Keratinocyte (primary cell): ENCODE measurements at regions not wholly inside any gene's neighbourhood (a gene's known extent, or its start where the extent isn't known, plus 50 kb on each side); places are given as distances from the start of the nearest gene placed in this dataset.

Source experiments
- EZH2 ChIP-seq: IDR thresholded peaks from one replicate; pipeline ENCODE4 v1.6.1; 2012; ENCODE audit warnings: inconsistent platforms, mild to moderate bottlenecking, low read length, moderate library complexity
- TF ChIP-seq, protein P1 (sequence below), 3 experiments: IDR thresholded peaks in 1 of 3; conservative IDR thresholded peaks in 1 of 3; optimal IDR thresholded peaks in 1 of 3; 2 replicates in 2 of 3; 3 replicates in 1 of 3; pipeline versions ENCODE3 to v1.5.1; 2011; ENCODE audit warnings: low read length in 3 of 3, mild to moderate bottlenecking in 3 of 3, moderate library complexity in 2 of 3, control low read depth in 1 of 3, inconsistent platforms in 1 of 3; ENCODE audit not compliant: insufficient read depth in 2 of 3; ENCODE audit errors: extremely low read depth in 1 of 3

DNA sequence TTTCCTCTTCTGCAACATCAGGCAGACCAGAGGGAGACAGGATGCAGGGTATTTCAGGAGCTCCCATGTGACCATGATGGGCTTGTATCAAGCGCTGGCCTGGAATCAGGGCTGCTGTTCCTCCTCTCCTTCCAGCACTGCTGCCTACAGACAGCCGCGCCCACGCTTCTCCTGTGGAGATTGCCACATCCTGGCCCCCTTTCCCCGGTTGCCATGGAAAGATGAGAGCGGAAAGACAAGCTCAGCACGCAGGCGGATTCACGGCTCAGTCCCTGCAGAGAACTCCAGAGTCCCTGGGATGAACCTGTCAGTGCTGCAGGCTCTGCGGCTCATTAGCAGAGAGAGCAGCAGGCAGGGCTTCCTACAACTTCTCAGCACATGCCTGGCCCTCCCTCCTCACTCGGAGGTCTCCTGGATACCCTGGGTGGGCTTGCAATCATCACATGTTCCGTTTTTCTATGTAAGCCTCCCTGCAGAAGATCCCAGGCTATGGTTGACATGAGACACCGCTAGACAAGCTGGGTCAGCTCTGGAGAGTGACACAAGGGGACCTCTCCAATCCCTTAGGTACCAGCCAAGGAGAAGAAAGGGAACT, 497.8 kb upstream of the MYT1L start:
- TF ChIP-seq, protein P1, sequence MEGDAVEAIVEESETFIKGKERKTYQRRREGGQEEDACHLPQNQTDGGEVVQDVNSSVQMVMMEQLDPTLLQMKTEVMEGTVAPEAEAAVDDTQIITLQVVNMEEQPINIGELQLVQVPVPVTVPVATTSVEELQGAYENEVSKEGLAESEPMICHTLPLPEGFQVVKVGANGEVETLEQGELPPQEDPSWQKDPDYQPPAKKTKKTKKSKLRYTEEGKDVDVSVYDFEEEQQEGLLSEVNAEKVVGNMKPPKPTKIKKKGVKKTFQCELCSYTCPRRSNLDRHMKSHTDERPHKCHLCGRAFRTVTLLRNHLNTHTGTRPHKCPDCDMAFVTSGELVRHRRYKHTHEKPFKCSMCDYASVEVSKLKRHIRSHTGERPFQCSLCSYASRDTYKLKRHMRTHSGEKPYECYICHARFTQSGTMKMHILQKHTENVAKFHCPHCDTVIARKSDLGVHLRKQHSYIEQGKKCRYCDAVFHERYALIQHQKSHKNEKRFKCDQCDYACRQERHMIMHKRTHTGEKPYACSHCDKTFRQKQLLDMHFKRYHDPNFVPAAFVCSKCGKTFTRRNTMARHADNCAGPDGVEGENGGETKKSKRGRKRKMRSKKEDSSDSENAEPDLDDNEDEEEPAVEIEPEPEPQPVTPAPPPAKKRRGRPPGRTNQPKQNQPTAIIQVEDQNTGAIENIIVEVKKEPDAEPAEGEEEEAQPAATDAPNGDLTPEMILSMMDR (optimal IDR thresholded peaks at IDR 0.05 in 1 of 3, IDR thresholded peaks at IDR 0.05 in 1 of 3, conservative IDR thresholded peaks at IDR 0.05 in 1 of 3; ENCODE audit: extremely low read depth in 1 of 3, insufficient read depth in 2 of 3, low read length in 3 of 3) = no peak
- no peak for TF ChIP-seq EZH2
